DOHH2 (cell line): ENCODE measurements at regions not wholly inside any gene's neighbourhood (a gene's known extent, or its start where the extent isn't known, plus 50 kb on each side); places are given as distances from the start of the nearest gene placed in this dataset.
A peak's percentile ranks its signal among the peaks of the same experiment; 100 is the strongest.

Experiments
- H3F3A ChIP-seq: fragments of 200-600 bp; sonication (generic), shearing (Covaris generic); 2 replicates; pipeline ENCODE4 v1.6.0; 2016; ENCODE audit warnings: antibody characterized with exemption, mild to moderate bottlenecking; ENCODE audit not compliant: control insufficient read depth, insufficient read depth
- H3K27ac ChIP-seq: fragments of 200-600 bp; sonication (generic); 2 replicates; pipeline ENCODE4 v1.5.1; 2014; ENCODE audit warnings: low read depth, mild to moderate bottlenecking, low read length, moderate library complexity
- H3K27me3 ChIP-seq: fragments of 200-600 bp; sonication (generic); 2 replicates; pipeline ENCODE4 v1.6.1; 2014; ENCODE audit warnings: mild to moderate bottlenecking, low read length, mixed read lengths; ENCODE audit not compliant: control insufficient read depth
- H3K36me3 ChIP-seq: fragments of 200-600 bp; sonication (generic); 2 replicates; pipeline ENCODE4 v1.6.1; 2014; ENCODE audit warnings: mild to moderate bottlenecking, low read length, moderate library complexity, mixed read lengths; ENCODE audit not compliant: control insufficient read depth
- H3K4me1 ChIP-seq: fragments of 200-600 bp; sonication (generic); 2 replicates; pipeline ENCODE4 v1.6.1; 2014; ENCODE audit warnings: mild to moderate bottlenecking, low read length, mixed read lengths; ENCODE audit not compliant: control insufficient read depth
- H3K4me2 ChIP-seq: fragments of 200-600 bp; sonication (generic); 2 replicates; pipeline ENCODE4 v1.6.0; 2014; ENCODE audit warnings: mild to moderate bottlenecking, low read length, moderate library complexity
- H3K4me3 ChIP-seq: fragments of 200-600 bp; sonication (generic); 2 replicates; pipeline ENCODE4 v1.5.1; 2014; ENCODE audit warnings: mild to moderate bottlenecking, low read length, mixed read lengths
- H3K79me2 ChIP-seq: fragments of 200-600 bp; sonication (generic); 2 replicates; pipeline ENCODE4 v1.6.1; 2014; ENCODE audit warnings: mild to moderate bottlenecking, low read length, mixed read lengths; ENCODE audit not compliant: control insufficient read depth
- H3K9me2 ChIP-seq: fragments of 200-600 bp; sonication (generic); replicated peaks from 2 replicates; pipeline ENCODE4 v1.6.1; 2014; ENCODE audit warnings: mild to moderate bottlenecking, low read length, mixed read lengths; ENCODE audit not compliant: control insufficient read depth
- H3K9me3 ChIP-seq: fragments of 200-600 bp; sonication (generic); 2 replicates; pipeline ENCODE4 v1.6.1; 2014; ENCODE audit warnings: antibody characterized with exemption, low read length, mixed read lengths; ENCODE audit not compliant: control insufficient read depth, insufficient read depth
- H4K20me1 ChIP-seq: fragments of 200-600 bp; sonication (generic); 2 replicates; pipeline ENCODE4 v1.6.0; 2014; ENCODE audit warnings: low read depth, mild to moderate bottlenecking, antibody characterized with exemption, low read length, moderate library complexity; ENCODE audit not compliant: control insufficient read depth, insufficient read depth
- EZH2phosphoT487 ChIP-seq: fragments of 200-600 bp; sonication (generic); IDR thresholded peaks from 2 replicates; pipeline ENCODE4 v1.6.1; 2017; ENCODE audit warnings: borderline replicate concordance, mild to moderate bottlenecking, antibody characterized with exemption, low read length, moderate library complexity, mixed read lengths
- TF ChIP-seq, protein P1 (sequence below): fragments of 200-600 bp; sonication (generic); IDR thresholded peaks from one replicate; pipeline ENCODE4 v1.5.1; 2014; ENCODE audit warnings: antibody characterized with exemption, mild to moderate bottlenecking, low read depth, low read length; ENCODE audit not compliant: poor library complexity, severe bottlenecking

DNA sequence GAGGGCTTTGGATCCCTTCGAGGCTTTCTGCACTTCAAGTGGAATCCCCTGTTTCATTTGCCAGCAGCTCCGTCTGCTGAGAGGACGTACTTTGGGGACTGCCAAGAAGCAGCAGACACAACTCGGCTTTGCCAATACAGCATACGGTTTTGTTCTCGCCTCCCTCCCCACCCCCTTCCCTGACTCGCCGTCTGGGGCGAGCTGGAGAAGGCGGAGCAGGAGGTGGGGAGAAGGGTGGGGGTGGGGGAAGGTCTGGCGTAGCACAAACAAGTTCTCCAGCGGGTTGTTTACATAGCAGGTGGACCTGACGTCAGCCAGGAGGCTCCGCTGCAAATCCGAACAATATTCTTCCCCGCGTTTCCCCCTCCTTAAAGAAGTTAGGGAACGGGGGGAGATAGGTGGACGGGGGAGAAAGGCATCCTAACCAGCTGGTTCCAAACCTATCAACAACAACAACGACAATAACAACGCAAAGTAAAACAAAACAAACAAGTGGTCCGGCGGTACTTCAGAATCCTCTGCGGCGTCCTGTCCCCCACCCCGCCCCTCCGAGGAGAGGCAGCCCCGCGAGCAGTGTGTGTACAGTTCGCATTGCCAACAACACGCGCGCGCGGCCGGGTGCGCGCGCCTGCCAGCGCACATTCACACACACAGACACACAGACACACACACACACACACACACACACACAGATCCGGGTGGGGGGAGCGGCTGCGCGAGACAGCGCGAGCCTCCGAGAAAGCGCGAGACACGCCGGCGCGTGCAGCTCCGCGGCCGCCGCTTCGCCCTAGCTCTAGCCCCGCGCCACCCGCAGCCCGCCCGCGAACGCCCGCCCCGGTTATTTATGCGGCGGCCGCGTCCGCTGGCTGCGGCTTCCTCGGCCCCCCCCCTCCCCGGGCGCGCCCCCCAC, 167.0 kb upstream of the PPP1R3A start:
- H3K9me3 ChIP-seq, result peaks cover 4% of the 10 kb centered on the region
- TF ChIP-seq EZH2phosphoT487, result peak; percentile 62; the same call in 1 of the 2 replicates
- TF ChIP-seq, protein P1, sequence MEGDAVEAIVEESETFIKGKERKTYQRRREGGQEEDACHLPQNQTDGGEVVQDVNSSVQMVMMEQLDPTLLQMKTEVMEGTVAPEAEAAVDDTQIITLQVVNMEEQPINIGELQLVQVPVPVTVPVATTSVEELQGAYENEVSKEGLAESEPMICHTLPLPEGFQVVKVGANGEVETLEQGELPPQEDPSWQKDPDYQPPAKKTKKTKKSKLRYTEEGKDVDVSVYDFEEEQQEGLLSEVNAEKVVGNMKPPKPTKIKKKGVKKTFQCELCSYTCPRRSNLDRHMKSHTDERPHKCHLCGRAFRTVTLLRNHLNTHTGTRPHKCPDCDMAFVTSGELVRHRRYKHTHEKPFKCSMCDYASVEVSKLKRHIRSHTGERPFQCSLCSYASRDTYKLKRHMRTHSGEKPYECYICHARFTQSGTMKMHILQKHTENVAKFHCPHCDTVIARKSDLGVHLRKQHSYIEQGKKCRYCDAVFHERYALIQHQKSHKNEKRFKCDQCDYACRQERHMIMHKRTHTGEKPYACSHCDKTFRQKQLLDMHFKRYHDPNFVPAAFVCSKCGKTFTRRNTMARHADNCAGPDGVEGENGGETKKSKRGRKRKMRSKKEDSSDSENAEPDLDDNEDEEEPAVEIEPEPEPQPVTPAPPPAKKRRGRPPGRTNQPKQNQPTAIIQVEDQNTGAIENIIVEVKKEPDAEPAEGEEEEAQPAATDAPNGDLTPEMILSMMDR, result no peak
- no peaks in the 10 kb centered on the region for H3K36me3 ChIP-seq
- H3K4me1 ChIP-seq, result no peaks in the 10 kb centered on the region
- H3F3A ChIP-seq, result no peaks in the 10 kb centered on the region
- no peaks in the 10 kb centered on the region for H3K9me2 ChIP-seq
- no peaks in the 10 kb centered on the region for H3K79me2 ChIP-seq
- no peaks in the 10 kb centered on the region for H4K20me1 ChIP-seq
- H3K4me2 ChIP-seq, result peak overlapping the region; percentile 23; the same call in 1 of the 2 replicates
- H3K4me3 ChIP-seq, result no peak overlapping the region
- H3K27me3 ChIP-seq, result peaks cover 19% of the 10 kb centered on the region
- no peak overlapping the region for H3K27ac ChIP-seq

DNA sequence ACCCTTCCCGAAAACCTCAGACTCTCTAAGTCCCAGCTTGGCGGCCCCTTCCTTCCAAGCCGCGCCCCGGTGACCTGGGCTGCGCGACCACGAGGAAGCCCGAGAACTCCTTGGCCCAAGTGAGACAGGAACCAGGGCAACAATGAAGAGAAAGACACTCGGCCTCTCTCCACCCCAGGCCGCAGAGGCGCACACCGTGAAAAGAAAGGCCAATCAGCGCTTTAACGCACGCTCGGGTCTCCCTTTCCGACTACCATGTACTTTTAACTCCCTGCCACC, 166.4 kb upstream of the PPP1R3A start:
- Histone ChIP-seq H3K27me3 (peaks cover 19% of the 10 kb centered on the region), H3K4me2 (no peak overlapping the region), H4K20me1 (no peaks in the 10 kb centered on the region), H3K4me3 (no peak overlapping the region), H3K36me3 (no peaks in the 10 kb centered on the region), H3K9me3 (peaks cover 4% of the 10 kb centered on the region), H3K79me2 (no peaks in the 10 kb centered on the region), H3F3A (no peaks in the 10 kb centered on the region), H3K9me2 (no peaks in the 10 kb centered on the region), H3K4me1 (no peaks in the 10 kb centered on the region), H3K27ac (no peak overlapping the region)
- no peak for TF ChIP-seq EZH2phosphoT487
- TF ChIP-seq, protein P1, result no peak

DNA sequence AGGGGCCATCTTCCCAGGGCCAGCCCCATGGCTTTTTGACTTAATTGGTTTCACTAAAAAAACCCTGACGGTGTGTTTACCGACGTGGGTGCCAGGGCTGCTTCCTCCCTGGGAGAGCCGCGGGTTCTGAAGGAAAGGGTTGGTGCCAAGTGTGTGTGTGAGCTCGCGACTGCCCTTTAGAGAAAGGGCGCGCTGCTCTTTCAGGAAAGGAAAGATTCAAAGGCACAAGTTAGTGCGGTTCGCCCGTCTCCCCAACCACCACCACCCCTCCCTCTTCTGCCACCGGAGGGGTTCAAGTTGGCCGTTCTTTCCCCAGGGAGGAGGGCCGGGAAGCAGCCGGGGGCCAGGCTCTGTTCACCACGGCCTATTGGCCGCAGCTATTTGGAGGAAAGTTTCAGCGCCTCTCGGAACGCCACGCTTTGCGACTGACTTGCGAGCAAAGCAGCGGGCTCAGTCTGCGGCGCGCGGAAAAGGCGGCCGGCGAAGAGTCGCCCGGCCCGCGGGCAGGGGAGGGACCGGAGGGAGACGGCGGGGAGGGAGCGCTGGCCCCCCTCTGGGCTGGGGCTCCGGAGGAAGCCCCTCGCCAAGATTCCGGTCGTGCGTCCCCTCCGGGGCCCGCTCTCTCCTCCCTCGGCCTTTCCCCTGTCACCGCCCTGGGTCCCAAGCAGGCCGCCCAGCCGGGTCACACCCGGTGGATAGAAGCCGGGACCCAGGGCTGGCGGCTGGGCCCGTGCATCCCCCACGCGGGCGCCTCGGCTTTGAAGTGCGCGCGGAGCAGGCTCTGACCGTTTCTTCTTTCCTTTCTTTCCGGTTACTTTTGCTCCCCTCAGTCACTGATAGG, 165.9 kb upstream of the PPP1R3A start:
- no peaks in the 10 kb centered on the region for H3F3A ChIP-seq
- H3K36me3 ChIP-seq, result no peaks in the 10 kb centered on the region
- no peaks in the 10 kb centered on the region for H3K4me1 ChIP-seq
- no peak overlapping the region for H3K4me3 ChIP-seq
- H3K79me2 ChIP-seq, result no peaks in the 10 kb centered on the region
- H3K27me3 ChIP-seq, result peaks cover 19% of the 10 kb centered on the region
- peaks cover 4% of the 10 kb centered on the region for H3K9me3 ChIP-seq
- TF ChIP-seq, protein P1, result no peak
- TF ChIP-seq EZH2phosphoT487, result no peak
- no peak overlapping the region for H3K4me2 ChIP-seq
- no peaks in the 10 kb centered on the region for H3K9me2 ChIP-seq
- H3K27ac ChIP-seq, result no peak overlapping the region
- no peaks in the 10 kb centered on the region for H4K20me1 ChIP-seq
